Muscle of leg (tissue), 3 donors: ENCODE measurements at regions not wholly inside any gene's neighbourhood (a gene's known extent, or its start where the extent isn't known, plus 50 kb on each side); places are given as distances from the start of the nearest gene placed in this dataset.
"Not testable (repeated sequence)": the region's sequence is repeated elsewhere in the genome, so short reads cannot be mapped to it uniquely, and the experiment has no call there.

Experiments
- DNase-seq: peaks from one replicate; pipeline ENCODE4 v3.0.0; 2013
- H3K27ac ChIP-seq: one replicate; pipeline ENCODE4 v1.5.1; 2013; ENCODE audit warnings: mild to moderate bottlenecking, low read length, control low read depth
- H3K27me3 ChIP-seq: one replicate; pipeline ENCODE4 v1.6.1; 2013; ENCODE audit warnings: low read length; ENCODE audit not compliant: control insufficient read depth, insufficient read depth
- H3K36me3 ChIP-seq: one replicate; pipeline ENCODE4 v1.6.1; 2013; ENCODE audit warnings: low read length; ENCODE audit not compliant: control insufficient read depth, insufficient read depth
- H3K4me1 ChIP-seq: one replicate; pipeline ENCODE4 v1.6.1; 2013; ENCODE audit warnings: low read length; ENCODE audit not compliant: control insufficient read depth, insufficient read depth
- H3K4me3 ChIP-seq: one replicate; pipeline ENCODE4 v1.5.1; 2013; ENCODE audit warnings: low read length, control low read depth
- H3K9me3 ChIP-seq: replicated peaks from 2 replicates; pipeline ENCODE4 v1.6.1; 2013; ENCODE audit warnings: low read depth, low read length; ENCODE audit not compliant: control insufficient read depth
- WGBS: methylation state at CpG from one replicate; pipeline ENCODE4 v1.1.5; 2013; ENCODE audit warnings: missing lambda C conversion rate; ENCODE audit not compliant: insufficient coverage; 5-methylcytosine and 5-hydroxymethylcytosine counted together

DNA sequence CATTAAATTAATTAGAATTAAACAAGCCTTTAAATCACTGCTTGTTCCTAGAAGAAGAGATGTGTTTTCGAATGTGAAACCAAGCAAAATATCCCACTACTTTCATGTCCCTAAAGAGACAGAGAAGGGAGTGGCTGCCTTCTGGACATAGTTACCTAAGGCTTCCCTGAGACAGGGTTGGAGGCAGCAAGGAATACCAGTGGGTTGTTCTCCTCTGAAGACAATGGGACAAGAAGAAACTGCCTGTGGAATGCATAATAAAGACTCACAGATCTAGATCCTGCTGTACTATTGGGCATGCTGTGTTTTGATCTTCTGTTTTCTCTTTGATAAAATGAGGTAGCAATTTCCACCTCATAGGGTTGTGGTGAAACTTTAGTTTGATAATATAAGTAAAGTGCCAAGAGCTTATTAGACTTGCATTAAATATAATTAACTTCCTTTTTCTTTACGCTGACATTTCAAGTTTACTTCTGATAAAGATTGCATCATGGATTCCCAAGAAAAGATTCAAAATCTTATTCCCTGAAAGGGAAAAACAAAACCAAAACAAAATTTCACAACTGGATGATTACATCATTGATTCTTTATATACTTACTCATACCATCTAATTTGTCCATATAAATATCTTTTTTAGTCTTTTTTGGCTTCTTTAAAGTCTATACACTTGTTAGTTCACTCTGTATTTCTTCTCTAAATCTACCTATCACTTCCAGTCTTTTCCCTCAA is 621.3 kb downstream of the ETS1 start:
- Histone ChIP-seq H3K27ac (no peak overlapping the region), H3K9me3 (no peaks in the 10 kb centered on the region), H3K4me3 (no peak overlapping the region), H3K27me3 (no peaks in the 10 kb centered on the region), H3K36me3 (no peaks in the 10 kb centered on the region), H3K4me1 (no peaks in the 10 kb centered on the region)
- DNase-seq: no peak
- WGBS: no CpG with 5 or more reads among the region's 2 CpGs

DNA sequence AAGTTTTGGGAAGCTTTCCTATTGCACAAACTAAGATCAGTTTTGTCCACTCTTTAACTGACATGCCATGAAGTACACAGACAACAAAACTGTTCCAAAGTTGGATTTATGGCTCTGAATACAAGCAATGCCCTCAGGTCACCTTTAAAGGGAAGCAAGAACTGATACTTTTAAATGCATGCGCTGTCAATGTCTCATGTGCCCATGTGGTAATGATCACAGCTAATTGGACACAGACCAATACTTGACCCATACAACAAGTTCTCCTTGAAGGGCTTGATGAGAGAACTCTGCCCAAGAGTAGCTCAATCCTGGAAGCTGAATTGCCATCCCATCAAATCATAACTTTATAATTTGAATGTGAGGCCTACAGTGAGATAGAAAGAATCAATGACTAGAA is 624.9 kb downstream of the ETS1 start:
- no peak for DNase-seq
- Histone ChIP-seq H3K9me3 (no peaks in the 10 kb centered on the region), H3K27me3 (no peaks in the 10 kb centered on the region), H3K4me3 (no peak overlapping the region), H3K36me3 (no peaks in the 10 kb centered on the region), H3K27ac (no peak overlapping the region), H3K4me1 (no peaks in the 10 kb centered on the region)
- WGBS: 20% methylated on average over 1 of the region's 1 CpG

DNA sequence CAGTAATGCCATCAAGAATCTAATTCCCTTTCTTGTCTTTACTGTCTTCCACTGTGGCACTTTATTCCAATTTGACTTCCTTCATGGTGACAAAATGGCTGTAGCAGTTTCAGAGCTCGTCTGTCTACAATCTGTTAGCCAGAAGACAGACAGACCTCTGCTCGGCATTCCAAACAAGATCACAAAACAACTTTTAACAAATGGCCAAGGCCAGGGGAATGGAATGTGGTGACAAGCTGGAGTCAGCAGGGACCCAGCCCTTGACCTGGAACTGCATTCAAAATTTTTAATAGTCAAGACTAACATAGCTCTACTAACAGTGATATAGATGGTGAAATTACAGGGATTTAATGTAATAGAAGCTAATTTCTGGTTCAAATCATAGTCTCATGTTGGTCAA is 637.2 kb downstream of the ETS1 start:
- Histone ChIP-seq H3K36me3 (no peaks in the 10 kb centered on the region), H3K4me1 (no peaks in the 10 kb centered on the region), H3K4me3 (no peak overlapping the region), H3K9me3 (no peaks in the 10 kb centered on the region), H3K27me3 (no peaks in the 10 kb centered on the region), H3K27ac (no peak overlapping the region)
- DNase-seq: no peak
- 60% methylated on average over 1 of the region's 2 CpGs for WGBS

DNA sequence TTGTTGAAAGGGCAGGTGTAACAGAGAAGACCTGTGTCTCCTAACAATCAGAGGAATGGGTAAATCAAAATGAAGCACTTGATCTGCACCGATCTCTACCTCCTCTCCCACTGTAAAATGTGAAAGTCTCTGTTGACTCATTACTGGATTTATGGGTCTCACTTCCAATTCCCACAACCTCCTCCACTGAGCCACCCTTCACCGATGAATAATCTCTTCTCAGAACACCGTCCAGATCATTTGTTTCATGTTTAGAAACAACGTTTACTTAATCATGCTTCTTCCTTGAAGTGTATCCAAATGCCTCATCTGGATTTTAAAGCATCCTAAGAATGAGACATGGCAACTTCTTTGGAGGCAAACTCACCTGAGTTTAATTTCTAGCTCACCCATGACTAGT is 643.6 kb downstream of the ETS1 start:
- no peaks in the 10 kb centered on the region for H3K27me3 ChIP-seq
- H3K4me1 ChIP-seq: no peaks in the 10 kb centered on the region
- DNase-seq: no peak
- H3K4me3 ChIP-seq: no peak overlapping the region
- no peaks in the 10 kb centered on the region for H3K36me3 ChIP-seq
- no peak overlapping the region for H3K27ac ChIP-seq
- WGBS: 90% methylated on average over 2 of the region's 4 CpGs
- H3K9me3 ChIP-seq: no peaks in the 10 kb centered on the region

DNA sequence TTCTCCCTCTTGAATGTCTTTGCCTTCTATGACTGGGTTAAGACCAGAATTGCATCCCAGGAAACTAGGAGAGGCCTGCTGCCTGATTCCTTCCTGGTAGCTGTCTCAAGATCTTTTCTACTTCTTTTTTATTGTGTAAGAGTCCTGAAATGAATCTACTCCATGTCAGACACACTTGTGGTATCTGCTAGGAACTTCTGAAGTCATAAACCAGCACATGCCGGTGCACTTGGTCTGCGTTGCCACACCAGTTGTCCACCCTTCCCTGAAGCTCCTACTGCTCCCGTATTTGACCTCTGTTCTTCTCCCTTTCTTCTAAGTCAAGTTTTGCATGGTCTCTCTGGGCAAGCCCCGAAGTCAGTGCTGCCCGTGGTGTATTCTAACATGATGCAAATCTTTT is 644.2 kb downstream of the ETS1 start:
- 82% methylated on average over 3 of the region's 5 CpGs for WGBS
- H3K27me3 ChIP-seq: no peaks in the 10 kb centered on the region

DNA sequence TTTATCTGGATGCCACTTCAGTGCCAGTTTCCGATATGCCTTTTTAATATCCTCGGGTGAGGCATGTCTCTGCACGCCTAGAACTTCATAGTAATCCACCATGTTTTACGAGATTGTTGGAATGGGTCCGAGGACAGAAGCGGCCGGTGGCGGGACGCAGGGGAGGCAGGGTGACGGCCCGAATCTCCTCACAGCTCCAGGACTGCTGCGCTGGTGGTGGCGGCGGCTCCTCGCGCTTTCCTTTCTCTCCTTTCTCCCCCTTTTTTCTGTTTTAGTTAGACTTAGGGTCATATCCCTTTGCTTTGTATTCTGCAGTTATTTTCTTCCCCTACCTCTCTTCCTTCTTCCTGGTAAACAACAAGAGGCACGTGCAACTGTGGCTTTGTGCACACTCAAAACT is 645.8 kb downstream of the ETS1 start:
- DNase-seq, H3K9me3 ChIP-seq, H3K27ac ChIP-seq, H3K4me3 ChIP-seq, H3K27me3 ChIP-seq, H3K36me3 ChIP-seq, H3K4me1 ChIP-seq: not testable (repeated sequence)
- 98% methylated on average over 8 of the region's 17 CpGs for WGBS

More for the DNA sequence above, 644.2 kb downstream of the ETS1 start:
- Histone ChIP-seq H3K9me3 (no peaks in the 10 kb centered on the region), H3K4me3 (no peak overlapping the region), H3K36me3 (no peaks in the 10 kb centered on the region), H3K27ac (no peak overlapping the region), H3K4me1 (no peaks in the 10 kb centered on the region)
- DNase-seq: no peak

DNA sequence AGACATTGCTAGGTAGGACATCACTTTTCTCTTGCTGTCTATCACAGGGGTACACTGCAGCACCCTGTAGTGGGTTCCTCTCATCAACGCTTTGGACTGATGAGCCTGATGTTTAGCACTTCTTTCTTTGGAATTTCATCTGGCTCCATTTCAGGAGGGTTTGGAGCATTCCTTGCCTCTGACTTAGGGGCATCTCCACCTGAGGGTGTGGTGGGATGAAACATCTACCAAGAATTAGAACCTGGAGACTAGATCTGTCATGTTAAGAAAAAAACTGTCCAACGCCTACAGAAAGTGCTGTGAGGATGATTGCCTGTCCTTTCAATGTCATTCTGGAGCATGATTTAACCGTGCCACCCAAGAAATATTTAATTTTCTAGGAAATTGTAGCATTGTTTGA is 648.4 kb downstream of the ETS1 start:
- H3K4me1 ChIP-seq: no peaks in the 10 kb centered on the region
- H3K27ac ChIP-seq: no peak overlapping the region
- WGBS: 94% methylated on average over 2 of the region's 3 CpGs
- no peaks in the 10 kb centered on the region for H3K27me3 ChIP-seq
- no peak for DNase-seq
- H3K36me3 ChIP-seq: no peaks in the 10 kb centered on the region
- no peaks in the 10 kb centered on the region for H3K9me3 ChIP-seq
- H3K4me3 ChIP-seq: no peak overlapping the region

DNA sequence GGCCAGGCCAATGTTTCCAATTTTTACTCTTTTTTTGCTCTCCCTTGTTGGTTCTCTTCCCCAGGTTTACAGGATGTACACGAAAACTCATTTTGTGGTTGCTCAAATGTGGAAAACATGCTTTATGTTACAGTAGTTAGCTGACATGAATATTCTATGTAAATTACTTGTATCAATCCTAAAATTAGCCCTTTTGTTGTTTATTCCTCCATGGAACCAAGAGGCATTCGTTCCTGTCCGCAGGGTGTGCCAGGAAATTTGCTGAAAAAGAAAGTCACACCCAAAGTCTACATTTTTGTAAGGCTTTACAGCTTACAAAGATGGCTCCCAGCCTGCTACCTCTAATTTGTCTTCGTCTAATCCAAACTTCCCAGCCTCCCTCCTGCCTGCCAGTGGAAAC is 652.3 kb downstream of the ETS1 start:
- DNase-seq: no peak
- Histone ChIP-seq H3K4me1 (no peaks in the 10 kb centered on the region), H3K9me3 (no peaks in the 10 kb centered on the region), H3K4me3 (no peak overlapping the region), H3K27ac (no peak overlapping the region), H3K27me3 (no peaks in the 10 kb centered on the region), H3K36me3 (no peaks in the 10 kb centered on the region)
- 68% methylated on average over 3 of the region's 4 CpGs for WGBS

DNA sequence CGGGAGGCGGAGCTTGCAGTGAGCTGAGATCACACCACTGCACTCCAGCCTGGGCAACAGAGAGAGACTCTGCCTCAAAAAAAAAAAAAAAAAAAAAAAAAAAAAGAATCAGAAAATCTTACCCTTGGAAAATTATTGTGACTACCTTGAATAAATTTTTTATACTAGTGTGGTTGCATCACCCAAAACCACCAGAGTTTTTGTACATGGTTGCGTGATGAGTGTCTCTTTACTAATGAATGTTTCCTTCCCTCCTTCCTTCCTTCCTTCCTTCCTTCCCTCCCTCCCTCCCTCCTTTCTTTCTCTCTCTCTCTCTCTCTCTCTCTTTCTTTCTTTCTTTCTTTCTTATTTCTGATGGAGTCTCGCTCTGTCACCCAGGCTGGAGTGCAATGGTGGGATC is 653.4 kb downstream of the ETS1 start:
- not testable (repeated sequence) for H3K4me1 ChIP-seq, H3K4me3 ChIP-seq, DNase-seq, H3K9me3 ChIP-seq, H3K27ac ChIP-seq, H3K36me3 ChIP-seq, H3K27me3 ChIP-seq
- WGBS: no CpG with 5 or more reads among the region's 4 CpGs

DNA sequence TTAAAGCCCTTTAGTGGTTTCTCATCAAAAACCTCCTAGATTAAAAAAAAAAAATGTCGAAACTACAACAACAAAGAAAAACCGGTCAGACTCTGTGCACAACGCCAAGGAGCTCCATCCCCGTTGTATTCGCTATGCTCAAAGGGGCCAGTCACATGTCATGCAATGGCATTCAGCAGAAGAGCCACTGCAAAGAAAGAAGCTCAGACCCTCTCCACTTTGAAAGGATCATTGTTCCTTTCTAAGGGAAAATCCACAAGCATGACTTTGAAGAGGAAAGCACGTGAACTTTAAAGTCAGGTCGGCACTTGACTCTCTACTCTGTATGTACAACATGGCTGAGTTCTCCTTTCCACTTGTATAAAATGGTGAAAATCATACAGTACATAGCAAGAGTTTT is 655.6 kb downstream of the ETS1 start:
- no peak for DNase-seq
- H3K4me1 ChIP-seq: no peaks in the 10 kb centered on the region
- H3K27me3 ChIP-seq: no peaks in the 10 kb centered on the region
- WGBS: 94% methylated on average over 4 of the region's 7 CpGs
- H3K4me3 ChIP-seq: no peak overlapping the region
- H3K36me3 ChIP-seq: no peaks in the 10 kb centered on the region
- H3K9me3 ChIP-seq: no peaks in the 10 kb centered on the region
- no peak overlapping the region for H3K27ac ChIP-seq

DNA sequence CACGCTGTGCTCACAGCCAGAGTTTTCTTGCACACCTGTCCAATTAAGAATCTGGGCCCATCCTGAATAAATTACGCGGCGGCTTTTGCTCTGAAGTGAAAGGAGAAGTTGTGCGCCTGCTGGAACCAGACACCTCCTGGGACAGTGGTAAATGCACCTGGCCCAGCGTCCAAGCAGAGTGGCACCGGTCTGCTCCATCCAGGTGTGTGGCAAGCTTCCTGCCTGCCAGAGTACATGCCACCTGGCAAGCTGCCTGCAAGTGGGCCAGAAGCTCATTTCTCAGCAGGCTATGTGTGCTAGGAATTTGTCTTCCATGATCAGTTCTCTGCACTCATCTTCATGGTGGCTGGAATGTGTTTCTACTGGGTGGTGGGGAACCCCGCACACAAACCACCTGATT is 660.6 kb downstream of the ETS1 start:
- no peak overlapping the region for H3K27ac ChIP-seq
- WGBS: 23% methylated on average over 7 of the region's 8 CpGs
- H3K9me3 ChIP-seq: no peaks in the 10 kb centered on the region

More for the DNA sequence above, 660.6 kb downstream of the ETS1 start:
- no peak overlapping the region for H3K4me3 ChIP-seq
- no peaks in the 10 kb centered on the region for H3K36me3 ChIP-seq
- no peaks in the 10 kb centered on the region for H3K4me1 ChIP-seq
- no peak for DNase-seq
- H3K27me3 ChIP-seq: peaks cover 2% of the 10 kb centered on the region
